Tibial artery (tissue), 4 donors: ENCODE measurements at regions not wholly inside any gene's neighbourhood (a gene's known extent, or its start where the extent isn't known, plus 50 kb on each side); places are given as distances from the start of the nearest gene placed in this dataset.

ENCODE experiments used
- DNase-seq, 2 donors: peaks; one replicate each; pipeline ENCODE4 v3.0.0-alpha.2; 2019
- H3K27ac ChIP-seq, 2 donors: fragments of 200-600 bp; sonication (generic) in 1 of 2; 1 replicate in 1 of 2; 2 replicates in 1 of 2; pipeline ENCODE4 v1.5.1; 2018 to 2019; ENCODE audit warnings: mild to moderate bottlenecking in 1 of 2
- H3K27me3 ChIP-seq, 2 donors: fragments of 200-600 bp; sonication (generic) in 1 of 2; one replicate each; pipeline versions ENCODE4 v1.5.1 to v1.6.0; 2016 to 2019
- H3K36me3 ChIP-seq, 3 donors: fragments of 200-600 bp; sonication (generic) in 2 of 3; one replicate each; pipeline ENCODE4 v1.5.1; 2016 to 2019; ENCODE audit warnings: mild to moderate bottlenecking in 2 of 3
- H3K4me1 ChIP-seq, 4 donors: fragments of 200-600 bp; sonication (generic) in 2 of 4; 1 replicate in 3 of 4; 2 replicates in 1 of 4; pipeline ENCODE4 v1.5.1; 2016 to 2019
- H3K4me3 ChIP-seq, 2 donors: fragments of 200-600 bp; sonication (generic) in 1 of 2; 1 replicate in 1 of 2; 2 replicates in 1 of 2; pipeline ENCODE4 v1.5.1; 2018 to 2019; ENCODE audit warnings: mild to moderate bottlenecking in 2 of 2
- H3K9me3 ChIP-seq, 3 donors: fragments of 200-600 bp; sonication (generic) in 1 of 3; one replicate each; pipeline ENCODE4 v1.5.1; 2016 to 2019
- CTCF ChIP-seq, 2 experiments: fragments of 200-600 bp in 1 of 2; fragments of 450-650 bp in 1 of 2; IDR thresholded peaks; one replicate each; pipeline ENCODE4 v1.5.1; 2017 to 2019; ENCODE audit warnings: antibody characterized with exemption in 2 of 2, mild to moderate bottlenecking in 1 of 2, moderate library complexity in 1 of 2
- intact Hi-C: fragments of 100-400 bp; cut with DNase I; formaldehyde crosslinking; loops from one replicate; pipeline ENCODE4 v1.15.0; 2023; ENCODE audit warnings: low total_unique reads

- Histone ChIP-seq H3K9me3 (no peaks in the 10 kb centered on the region), H3K27ac (no peak overlapping the region), H3K27me3 (no peaks in the 10 kb centered on the region), H3K4me3 (no peak overlapping the region), H3K36me3 (no peaks in the 10 kb centered on the region), H3K4me1 (no peaks in the 10 kb centered on the region)
- intact Hi-C loops, result no loop called here
- TF ChIP-seq CTCF (IDR thresholded peaks at IDR 0.05), result no peak
- no peak for DNase-seq
Observed at GRCh38 chr17:54813896-54814295, 86.8 kb upstream of the TOM1L1 start.

GRCh38 chr17:54814371-54814770 lies 86.3 kb upstream of the TOM1L1 start:
- H3K27ac ChIP-seq, result no peak overlapping the region
- no peaks in the 10 kb centered on the region for H3K36me3 ChIP-seq
- no peak for DNase-seq
- no peak for TF ChIP-seq CTCF (IDR thresholded peaks at IDR 0.05)
- intact Hi-C loops, result no loop called here
- H3K4me3 ChIP-seq, result no peak overlapping the region
- no peaks in the 10 kb centered on the region for H3K4me1 ChIP-seq
- H3K9me3 ChIP-seq, result no peaks in the 10 kb centered on the region
- H3K27me3 ChIP-seq, result no peaks in the 10 kb centered on the region

- Histone ChIP-seq H3K27ac (no peak overlapping the region), H3K4me3 (no peak overlapping the region), H3K36me3 (no peaks in the 10 kb centered on the region), H3K4me1 (no peaks in the 10 kb centered on the region), H3K9me3 (peaks cover 0 to 13% (median 0%) of the 10 kb centered on the region in 3 donors), H3K27me3 (no peaks in the 10 kb centered on the region)
- no peak for DNase-seq
- intact Hi-C loops, result no loop called here
- no peak for TF ChIP-seq CTCF (IDR thresholded peaks at IDR 0.05)
Observed at GRCh38 chr17:54834086-54834485, 66.6 kb upstream of the TOM1L1 start.

- Histone ChIP-seq H3K4me1 (no peaks in the 10 kb centered on the region), H3K27me3 (no peaks in the 10 kb centered on the region), H3K27ac (no peak overlapping the region), H3K9me3 (peaks cover 0 to 13% (median 0%) of the 10 kb centered on the region in 3 donors), H3K4me3 (no peak overlapping the region), H3K36me3 (no peaks in the 10 kb centered on the region)
- TF ChIP-seq CTCF (IDR thresholded peaks at IDR 0.05), result no peak
- intact Hi-C loops, result no loop called here
- DNase-seq, result no peak
Observed at GRCh38 chr17:54835015-54835414, 65.6 kb upstream of the TOM1L1 start.

GRCh38 chr17:54836723-54837462 lies 63.8 kb upstream of the TOM1L1 start:
- Histone ChIP-seq H3K9me3 (peaks cover 0 to 13% (median 0%) of the 10 kb centered on the region in 3 donors), H3K36me3 (no peaks in the 10 kb centered on the region), H3K4me1 (no peaks in the 10 kb centered on the region), H3K27ac (no peak overlapping the region), H3K27me3 (no peaks in the 10 kb centered on the region), H3K4me3 (no peak overlapping the region)
- intact Hi-C loops, result no loop called here
- no peak for TF ChIP-seq CTCF (IDR thresholded peaks at IDR 0.05)
- no peak for DNase-seq
